ENCODE measurements at regions not wholly inside any gene's neighbourhood (a gene's known extent, or its start where the extent isn't known, plus 50 kb on each side); places are given as distances from the start of the nearest gene placed in this dataset.

GRCh38 chr16:80903616-80904015 lies 99.2 kb upstream of the CDYL2 start:
- Histone ChIP-seq H3K9ac (ENCODE audit: control insufficient read depth, extremely low read depth, insufficient read depth, low read length) (no peak overlapping the region), H2AFZ (ENCODE audit: control insufficient read depth, low read length) (no peak overlapping the region), H3K27me3 (ENCODE audit: control insufficient read depth, extremely low read depth, insufficient read depth, low read length) (no peaks in the 10 kb centered on the region), H3K4me3 (ENCODE audit: control insufficient read depth in 2 of 3, extremely low read depth in 1 of 3, insufficient read depth in 2 of 3, low read depth in 1 of 3, low read length in 3 of 3) (no peak overlapping the region), H3K4me2 (ENCODE audit: control insufficient read depth, extremely low read depth, insufficient read depth, low read depth, low read length) (no peak overlapping the region), H3K9me1 (ENCODE audit: control insufficient read depth, extremely low read depth, insufficient read depth, low read length) (no peaks in the 10 kb centered on the region), H3K36me3 (ENCODE audit: control insufficient read depth in 2 of 2, extremely low read depth in 1 of 2, insufficient read depth in 2 of 2, low read length in 2 of 2) (no peaks in the 10 kb centered on the region), H4K20me1 (ENCODE audit: control insufficient read depth, extremely low read depth, insufficient read depth, low read length) (no peaks in the 10 kb centered on the region), H3K9me3 (ENCODE audit: control insufficient read depth, low read depth, low read length) (no peaks in the 10 kb centered on the region), H3K4me1 (ENCODE audit: control insufficient read depth, extremely low read depth, insufficient read depth, low read length) (no peaks in the 10 kb centered on the region), H3K27ac (ENCODE audit: control insufficient read depth, insufficient read depth, low read length) (no peak overlapping the region), H3K79me2 (ENCODE audit: control insufficient read depth, insufficient read depth, low read length) (no peaks in the 10 kb centered on the region)
- no peak for TF ChIP-seq EZH2 (IDR thresholded peaks at IDR 0.05; ENCODE audit: low read length)
- no peak for TF ChIP-seq CTCF (optimal IDR thresholded peaks at IDR 0.05 in 1 of 3, IDR thresholded peaks at IDR 0.05 in 1 of 3, conservative IDR thresholded peaks at IDR 0.05 in 1 of 3; ENCODE audit: extremely low read depth in 1 of 3, insufficient read depth in 2 of 3, low read length in 3 of 3)
- no peak for FAIRE-seq
- dilution Hi-C loops (cut with MboI; ENCODE audit: extremely low pct_ligation_motif_present, low sequenced_read_pairs): no loop called here
- no peak for DNase-seq (ENCODE audit: low read depth, low spot score)

DNA sequence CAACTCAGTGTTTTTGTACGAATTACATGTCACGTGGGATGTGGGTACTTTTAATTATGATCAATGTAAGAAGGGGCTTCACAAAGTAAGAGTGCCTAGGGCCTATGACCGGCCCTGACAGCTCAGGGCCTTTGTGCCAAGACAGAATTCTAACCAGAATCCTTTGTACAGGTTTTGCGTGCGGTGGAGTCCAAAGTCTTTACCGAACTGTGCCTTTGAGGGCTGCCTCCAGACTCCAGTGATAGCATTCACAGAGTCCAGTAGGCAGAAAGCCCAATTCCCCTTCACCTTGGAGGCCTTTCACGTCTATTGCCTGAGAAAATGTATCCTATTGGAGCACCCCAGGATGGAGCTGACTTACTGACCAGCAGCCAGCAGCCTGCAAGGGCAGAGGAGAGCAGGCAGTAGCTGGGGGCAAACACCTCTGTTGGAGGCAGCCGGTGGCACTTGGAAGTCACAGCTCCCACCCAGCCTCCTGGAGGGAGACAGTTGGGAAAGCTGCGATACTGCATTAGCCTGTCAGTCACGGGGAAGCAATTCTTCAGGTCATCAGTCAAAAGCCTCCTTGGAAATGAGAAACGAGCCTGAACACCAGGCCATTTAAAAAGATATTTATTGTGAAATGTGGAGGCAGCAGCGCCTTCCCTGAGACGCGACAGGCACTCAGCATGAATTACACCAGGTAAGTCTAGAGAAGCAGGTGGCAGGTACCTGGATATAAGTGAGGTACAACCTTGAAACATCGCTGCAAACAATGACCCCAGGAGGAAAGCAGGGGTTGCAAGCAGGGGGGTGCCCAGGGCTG lies 98.1 kb upstream of the CDYL2 start:
- no peaks in the 10 kb centered on the region for H3K9me3 ChIP-seq (ENCODE audit: control insufficient read depth, low read depth, low read length)
- H3K27ac ChIP-seq (ENCODE audit: control insufficient read depth, insufficient read depth, low read length): no peak overlapping the region
- no peak for TF ChIP-seq EZH2 (IDR thresholded peaks at IDR 0.05; ENCODE audit: low read length)
- TF ChIP-seq CTCF (optimal IDR thresholded peaks at IDR 0.05 in 1 of 3, IDR thresholded peaks at IDR 0.05 in 1 of 3, conservative IDR thresholded peaks at IDR 0.05 in 1 of 3; ENCODE audit: extremely low read depth in 1 of 3, insufficient read depth in 2 of 3, low read length in 3 of 3): no peak
- dilution Hi-C loops (cut with MboI; ENCODE audit: extremely low pct_ligation_motif_present, low sequenced_read_pairs): no loop called here
- no peak for FAIRE-seq
- H3K36me3 ChIP-seq (ENCODE audit: control insufficient read depth in 2 of 2, extremely low read depth in 1 of 2, insufficient read depth in 2 of 2, low read length in 2 of 2): no peaks in the 10 kb centered on the region
- no peak overlapping the region for H3K4me3 ChIP-seq (ENCODE audit: control insufficient read depth in 2 of 3, extremely low read depth in 1 of 3, insufficient read depth in 2 of 3, low read depth in 1 of 3, low read length in 3 of 3)
- H3K4me1 ChIP-seq (ENCODE audit: control insufficient read depth, extremely low read depth, insufficient read depth, low read length): no peaks in the 10 kb centered on the region
- H3K79me2 ChIP-seq (ENCODE audit: control insufficient read depth, insufficient read depth, low read length): no peaks in the 10 kb centered on the region
- DNase-seq (ENCODE audit: low read depth, low spot score): no peak
- no peaks in the 10 kb centered on the region for H3K27me3 ChIP-seq (ENCODE audit: control insufficient read depth, extremely low read depth, insufficient read depth, low read length)
- no peak overlapping the region for H3K9ac ChIP-seq (ENCODE audit: control insufficient read depth, extremely low read depth, insufficient read depth, low read length)
- no peak overlapping the region for H3K4me2 ChIP-seq (ENCODE audit: control insufficient read depth, extremely low read depth, insufficient read depth, low read depth, low read length)
- H2AFZ ChIP-seq (ENCODE audit: control insufficient read depth, low read length): no peak overlapping the region
- no peaks in the 10 kb centered on the region for H4K20me1 ChIP-seq (ENCODE audit: control insufficient read depth, extremely low read depth, insufficient read depth, low read length)
- H3K9me1 ChIP-seq (ENCODE audit: control insufficient read depth, extremely low read depth, insufficient read depth, low read length): no peaks in the 10 kb centered on the region
